ENCODE measurements at regions not wholly inside any gene's neighbourhood (a gene's known extent, or its start where the extent isn't known, plus 50 kb on each side); places are given as distances from the start of the nearest gene placed in this dataset.

DNA sequence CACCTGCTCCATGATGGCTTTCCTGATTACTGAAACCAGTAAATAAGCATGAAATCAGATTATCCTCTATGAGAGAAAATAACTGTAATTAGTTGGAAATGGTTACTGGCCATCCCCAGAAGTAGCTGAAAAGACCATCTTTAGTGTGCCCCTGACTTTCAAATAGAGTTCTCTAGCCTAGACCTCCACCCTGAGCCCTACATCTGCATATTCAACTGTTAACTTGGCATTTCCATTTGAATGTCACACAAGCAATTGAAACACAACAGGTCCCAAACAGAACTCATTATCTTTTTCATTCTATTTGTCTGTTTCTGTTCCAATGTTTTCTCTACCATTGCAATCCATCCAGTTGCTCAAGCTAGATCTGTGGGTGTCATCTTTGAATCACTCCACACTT, 952.3 kb downstream of the RPA4 start:
- TF ChIP-seq E2F5 (CRISPR knock-in tag; IDR thresholded peaks at IDR 0.05) (no peak), CHD2 (IDR thresholded peaks at IDR 0.05; ENCODE audit: low read depth, low read length) (no peak), PCBP2 (IDR thresholded peaks at IDR 0.05; ENCODE audit: low read depth, low read length, poor library complexity, severe bottlenecking) (no peak), BCOR (IDR thresholded peaks at IDR 0.05) (no peak), TRIM24 (IDR thresholded peaks at IDR 0.05) (no peak), ZNF274 (IDR thresholded peaks at IDR 0.05; ENCODE audit: borderline replicate concordance, low read depth, low read length) (no peak), TBP (optimal IDR thresholded peaks at IDR 0.05; ENCODE audit: low read depth, low read length) (no peak), RERE (CRISPR knock-in tag; IDR thresholded peaks at IDR 0.05; ENCODE audit: borderline replicate concordance) (no peak), EZH2 (IDR thresholded peaks at IDR 0.05; ENCODE audit: borderline replicate concordance, low read depth, low read length) (no peak), RCOR1 (IDR thresholded peaks at IDR 0.05; ENCODE audit: borderline replicate concordance in 1 of 2, low read depth in 2 of 2, low read length in 2 of 2) (no peak), ZZZ3 (IDR thresholded peaks at IDR 0.05) (no peak), ZNF12 (CRISPR knock-in tag; IDR thresholded peaks at IDR 0.05) (no peak)
